IMR-90 (cell line): ENCODE measurements at regions not wholly inside any gene's neighbourhood (a gene's known extent, or its start where the extent isn't known, plus 50 kb on each side); places are given as distances from the start of the nearest gene placed in this dataset.

Source experiments
- CEBPB ChIP-seq: IDR thresholded peaks from 2 replicates; pipeline ENCODE4 v1.6.1; 2012; ENCODE audit warnings: low read depth, low read length, improper control_type of control experiment
- CHD1 ChIP-seq: IDR thresholded peaks from 2 replicates; pipeline ENCODE4 v1.6.1; 2012; ENCODE audit warnings: low read depth, low read length, improper control_type of control experiment
- CTCF ChIP-seq: conservative IDR thresholded peaks from 2 replicates; pipeline ENCODE4 v1.5.1; 2012; ENCODE audit warnings: mild to moderate bottlenecking, low read depth, low read length, improper control_type of control experiment
- RFX5 ChIP-seq: IDR thresholded peaks from 2 replicates; pipeline ENCODE4 v1.8.0; 2012; ENCODE audit warnings: low read depth, mild to moderate bottlenecking, low read length, moderate library complexity
- USF2 ChIP-seq: fragments of 150-350 bp; IDR thresholded peaks from 2 replicates; pipeline ENCODE4 v1.6.1; 2017; ENCODE audit warnings: mild to moderate bottlenecking, antibody characterized with exemption, low read length, low read depth

- TF ChIP-seq CEBPB (no peak), CTCF (no peak), USF2 (no peak), CHD1 (no peak), RFX5 (no peak)
These were observed 190.2 kb downstream of the SMIM20 start for GRCh38 chr4:26104056-26104685.
